Peyer's patch (tissue), 4 donors: ENCODE measurements at regions not wholly inside any gene's neighbourhood (a gene's known extent, or its start where the extent isn't known, plus 50 kb on each side); places are given as distances from the start of the nearest gene placed in this dataset.

Experiments
- CTCF ChIP-seq, 6 experiments: fragments of 450-650 bp in 4 of 6; fragments of 200-600 bp in 2 of 6; sonication (generic) in 1 of 6; IDR thresholded peaks; one replicate each; pipeline ENCODE4 v1.5.1; 2017 to 2019; ENCODE audit warnings: antibody characterized with exemption in 6 of 6, mild to moderate bottlenecking in 3 of 6, moderate library complexity in 1 of 6
- POLR2A ChIP-seq, 2 donors: fragments of 450-650 bp; IDR thresholded peaks; one replicate each; pipeline ENCODE4 v1.5.1; 2017; ENCODE audit warnings: antibody characterized with exemption in 2 of 2, mild to moderate bottlenecking in 2 of 2, moderate library complexity in 2 of 2

GRCh38 chr5:34587355-34588241 lies 68.5 kb upstream of the RAI14 start:
- TF ChIP-seq CTCF (IDR thresholded peaks at IDR 0.05) (no peak), POLR2A (IDR thresholded peaks at IDR 0.05) (no peak)
